HT1080 (cell line): ENCODE measurements at regions not wholly inside any gene's neighbourhood (a gene's known extent, or its start where the extent isn't known, plus 50 kb on each side); places are given as distances from the start of the nearest gene placed in this dataset.

Source experiments
- DNase-seq: peaks from one replicate; pipeline ENCODE4 v3.0.0-alpha.2; 2015; ENCODE audit warnings: low read depth

GRCh38 chr14:56918849-56919574, 108.7 kb upstream of the OTX2 start:
- no peak for DNase-seq

DNA sequence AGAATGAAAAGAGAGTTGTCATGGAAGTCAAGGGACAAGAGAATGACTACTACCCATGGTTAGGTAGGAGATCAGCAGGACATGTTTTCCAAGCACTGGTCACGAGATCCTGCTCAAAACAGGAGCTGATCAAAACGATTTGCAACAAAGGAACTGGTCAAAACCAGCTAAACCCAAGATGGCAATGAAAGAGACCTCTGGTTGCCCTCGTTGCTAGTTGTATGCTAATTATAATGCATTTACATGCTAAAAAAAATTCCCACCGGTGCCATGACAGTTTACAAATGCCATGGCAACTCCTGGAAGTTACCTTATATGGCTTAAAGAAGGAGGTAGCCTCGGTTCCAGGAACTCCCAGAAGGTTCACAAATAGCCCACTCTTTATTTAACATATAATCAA, 95.0 kb upstream of the OTX2 start:
- DNase-seq: no peak

GRCh38 chr14:56903304-56903969, 93.2 kb upstream of the OTX2 start:
- no peak for DNase-seq

GRCh38 chr14:56902385-56902784, 92.1 kb upstream of the OTX2 start:
- DNase-seq: no peak

GRCh38 chr14:56900726-56901125, 90.4 kb upstream of the OTX2 start:
- no peak for DNase-seq

- no peak for DNase-seq
Observed at GRCh38 chr14:56899829-56900228, 89.5 kb upstream of the OTX2 start.

GRCh38 chr14:56896922-56897321, 86.6 kb upstream of the OTX2 start:
- peak; percentile 3 for DNase-seq

- no peak for DNase-seq
Observed at GRCh38 chr14:56896231-56896630, 86.0 kb upstream of the OTX2 start.

DNA sequence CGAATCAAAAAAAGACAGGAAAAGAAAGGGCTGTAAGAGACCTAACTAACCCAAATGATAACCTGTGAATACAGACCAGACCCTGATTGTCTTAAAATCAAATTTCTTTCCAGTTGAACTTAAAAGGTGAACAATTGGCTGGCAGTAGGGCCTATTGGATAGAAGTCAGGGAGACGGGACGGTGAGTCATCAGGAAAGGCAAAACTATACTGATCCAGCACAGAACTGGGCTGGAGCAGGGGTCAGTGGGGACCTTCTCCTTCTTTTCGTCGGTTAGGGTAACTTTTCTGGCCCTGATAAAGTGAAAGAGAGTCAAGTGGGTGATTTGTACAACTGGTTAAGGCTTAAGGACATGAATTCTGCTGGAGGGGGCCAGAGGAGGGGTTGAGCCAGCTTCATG, 84.9 kb upstream of the OTX2 start:
- DNase-seq: no peak

- DNase-seq: no peak
Observed at GRCh38 chr14:56894591-56894991, 84.3 kb upstream of the OTX2 start.

GRCh38 chr14:56892959-56893358, 82.7 kb upstream of the OTX2 start:
- DNase-seq: no peak

- DNase-seq: no peak
Observed at GRCh38 chr14:56891226-56891625, 80.9 kb upstream of the OTX2 start.

GRCh38 chr14:56889705-56890104, 79.4 kb upstream of the OTX2 start:
- DNase-seq: no peak

GRCh38 chr14:56888274-56888673, 78.0 kb upstream of the OTX2 start:
- DNase-seq: no peak

DNA sequence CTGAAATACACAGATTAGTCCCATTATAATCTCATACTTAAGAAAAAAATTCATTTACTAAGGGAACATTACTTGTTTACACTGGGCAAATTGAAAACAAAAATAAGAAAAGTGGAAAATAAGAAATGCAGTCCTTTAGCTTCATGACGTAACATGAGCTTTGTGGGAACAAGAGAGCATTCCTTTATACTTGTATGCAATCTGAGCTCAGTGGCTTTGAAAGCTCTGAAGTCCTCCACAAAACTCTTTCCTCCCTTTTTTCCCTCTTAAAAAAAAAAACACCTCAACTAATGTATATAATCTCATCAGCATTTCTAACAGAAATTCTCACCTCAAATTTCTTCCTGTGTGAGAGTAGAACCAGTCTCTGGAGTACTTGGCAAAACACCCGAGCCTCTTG, 76.9 kb upstream of the OTX2 start:
- no peak for DNase-seq

DNA sequence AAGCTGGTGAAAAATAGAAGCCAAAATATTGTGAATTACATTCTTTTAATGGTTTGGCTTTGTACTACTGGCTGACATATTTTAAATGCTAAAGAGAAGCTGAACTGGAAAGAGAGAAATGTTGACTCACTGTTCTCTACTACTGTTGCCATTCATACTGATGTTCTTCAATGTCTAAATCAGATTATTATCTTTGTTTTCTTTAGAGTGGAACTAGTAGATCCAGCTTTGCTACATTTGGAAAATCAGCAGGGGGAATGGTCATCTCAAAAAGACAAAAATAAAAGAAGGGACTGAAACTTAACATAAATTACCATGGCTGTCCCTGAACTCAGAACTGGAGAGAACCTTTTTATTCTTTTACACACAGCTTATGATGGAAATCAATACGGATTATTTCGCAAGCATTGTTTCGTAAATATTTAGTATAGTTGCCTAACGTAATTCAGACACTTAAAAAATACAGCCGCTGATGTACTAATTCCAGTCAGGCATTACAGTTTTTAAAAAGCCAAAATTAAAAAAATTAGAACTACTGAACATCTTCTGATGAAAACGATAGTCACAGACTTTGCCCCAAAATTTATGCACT, 76.3 kb upstream of the OTX2 start:
- DNase-seq: no peak

DNA sequence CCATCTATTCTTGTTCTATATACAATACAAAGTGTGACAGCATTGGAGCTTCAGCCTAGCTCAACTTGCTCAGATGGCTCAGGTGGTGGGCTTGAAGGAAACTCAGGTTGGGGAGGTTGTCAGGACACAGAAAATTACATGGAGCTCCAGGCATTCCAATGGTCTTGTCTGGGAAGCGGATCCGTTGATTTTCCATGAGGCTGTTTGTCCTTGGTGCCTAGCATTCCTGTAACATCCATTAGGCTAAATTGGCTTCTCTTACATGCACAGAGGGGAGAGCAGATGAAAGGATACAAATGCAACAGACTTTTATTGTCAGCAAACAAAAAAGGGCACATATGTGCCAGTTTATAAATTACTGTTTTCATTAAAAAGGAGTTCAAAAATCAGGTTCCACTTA, 75.5 kb upstream of the OTX2 start:
- no peak for DNase-seq

DNA sequence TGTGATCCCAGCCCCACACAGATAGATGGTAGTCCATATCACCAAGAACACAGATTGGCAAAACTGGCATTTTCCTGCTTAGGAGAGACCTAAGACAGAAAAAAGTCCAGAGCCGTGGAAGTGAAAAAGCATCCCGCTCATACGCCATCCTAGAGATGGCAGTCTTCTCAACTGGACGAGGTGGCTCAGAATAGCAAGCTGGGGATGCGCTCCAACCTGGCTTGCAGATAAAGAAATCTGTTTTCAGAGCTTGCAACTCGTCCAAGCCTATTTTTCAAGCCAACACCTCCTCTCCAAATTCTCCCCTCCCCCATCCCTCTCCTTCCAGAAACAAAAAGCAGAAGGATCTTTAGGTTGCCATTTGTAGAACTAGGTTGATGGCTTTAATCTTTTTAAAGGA, 74.3 kb upstream of the OTX2 start:
- no peak for DNase-seq

- DNase-seq: no peak
Observed at GRCh38 chr14:56881181-56881580, 70.9 kb upstream of the OTX2 start.

DNA sequence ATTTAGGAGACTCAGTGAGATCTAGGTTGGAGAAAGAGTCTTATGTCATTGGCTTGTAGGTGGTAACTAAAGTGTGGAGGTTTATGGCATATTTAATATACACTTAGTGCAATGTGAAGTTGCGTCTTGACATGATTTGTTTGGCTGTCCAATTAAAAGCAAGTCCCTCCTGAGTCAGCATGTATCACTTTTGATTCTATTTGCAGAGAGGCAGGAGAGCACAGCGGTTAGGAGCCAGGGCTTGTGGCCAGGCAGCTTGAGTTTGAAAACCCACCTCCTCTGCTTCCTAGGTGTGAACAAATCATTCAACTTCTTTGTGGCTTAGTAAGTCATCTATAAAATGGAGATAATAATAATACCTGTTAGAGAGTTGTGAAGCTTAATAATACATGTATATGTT, 68.5 kb upstream of the OTX2 start:
- no peak for DNase-seq

DNA sequence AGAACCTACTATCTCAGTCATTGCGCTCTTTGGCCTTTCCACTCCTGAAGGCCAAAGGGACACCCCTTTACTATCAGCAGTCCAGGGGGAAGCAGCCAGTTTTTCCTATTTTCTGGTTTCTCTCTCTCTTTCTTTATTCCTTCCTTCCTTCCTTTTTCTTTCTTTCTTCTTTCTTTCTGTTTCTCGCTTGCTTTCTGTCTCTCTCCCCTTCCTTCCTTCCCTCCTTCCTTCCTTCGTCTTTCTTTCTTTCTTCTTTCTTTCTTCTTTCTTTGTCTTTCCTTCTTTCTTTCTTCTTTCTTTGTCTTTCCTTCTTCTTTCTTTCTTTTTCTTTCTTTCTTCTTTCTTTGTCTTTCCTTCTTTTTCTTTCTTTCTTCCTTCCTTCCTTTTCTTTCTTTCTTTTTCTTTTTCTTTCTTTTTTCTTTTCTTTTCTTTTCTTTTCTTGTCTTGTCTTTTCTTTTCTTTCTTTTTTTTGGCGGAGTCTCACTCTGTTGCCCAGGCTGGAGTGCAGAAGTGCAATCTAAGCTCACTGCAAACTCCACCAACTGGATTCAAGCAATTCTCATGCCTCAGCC, 64.9 kb upstream of the OTX2 start:
- no peak for DNase-seq

GRCh38 chr14:56874375-56874774, 64.1 kb upstream of the OTX2 start:
- peak; percentile 35 for DNase-seq

- no peak for DNase-seq
Observed at GRCh38 chr14:56870336-56870735, 60.1 kb upstream of the OTX2 start.
